Breast epithelium (tissue), 3 donors: ENCODE measurements at regions not wholly inside any gene's neighbourhood (a gene's known extent, or its start where the extent isn't known, plus 50 kb on each side); places are given as distances from the start of the nearest gene placed in this dataset.

ENCODE experiments used
- POLR2A ChIP-seq: fragments of 450-650 bp; IDR thresholded peaks from one replicate; pipeline ENCODE4 v1.6.1; 2016; ENCODE audit warnings: antibody characterized with exemption, mild to moderate bottlenecking, moderate library complexity
- POLR2AphosphoS5 ChIP-seq, 3 donors: sonication (generic); formaldehyde crosslinking; IDR thresholded peaks; one replicate each; pipeline ENCODE4 v1.6.1; 2017; ENCODE audit warnings: antibody characterized with exemption in 3 of 3
- TF ChIP-seq, protein P1 (sequence below), 3 donors: fragments of 450-650 bp; IDR thresholded peaks; one replicate each; pipeline ENCODE4 v1.5.1; 2016 to 2017; ENCODE audit warnings: antibody characterized with exemption in 3 of 3, mild to moderate bottlenecking in 3 of 3, moderate library complexity in 3 of 3

DNA sequence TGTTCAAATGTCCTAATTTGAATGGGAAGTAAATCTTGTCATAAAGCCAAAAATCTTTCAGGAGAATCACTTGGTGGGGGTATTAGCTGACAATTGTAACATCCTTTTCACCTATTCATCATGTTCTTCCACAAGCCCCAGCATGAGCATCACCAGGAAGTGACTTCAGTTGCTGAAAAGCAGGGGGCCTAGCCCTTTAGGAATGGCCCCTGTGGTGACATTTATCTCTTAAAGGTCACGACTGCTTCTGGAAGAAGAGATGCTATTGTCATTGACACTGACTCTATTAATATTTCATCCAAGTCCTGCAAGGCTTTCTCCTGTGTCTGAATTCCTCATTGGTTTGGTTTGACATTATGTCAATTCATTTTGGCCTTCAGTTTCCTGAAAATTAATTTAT, 92.6 kb downstream of the OR5AK2 start:
- TF ChIP-seq POLR2AphosphoS5 (IDR thresholded peaks at IDR 0.05), result no peak
- TF ChIP-seq, protein P1, sequence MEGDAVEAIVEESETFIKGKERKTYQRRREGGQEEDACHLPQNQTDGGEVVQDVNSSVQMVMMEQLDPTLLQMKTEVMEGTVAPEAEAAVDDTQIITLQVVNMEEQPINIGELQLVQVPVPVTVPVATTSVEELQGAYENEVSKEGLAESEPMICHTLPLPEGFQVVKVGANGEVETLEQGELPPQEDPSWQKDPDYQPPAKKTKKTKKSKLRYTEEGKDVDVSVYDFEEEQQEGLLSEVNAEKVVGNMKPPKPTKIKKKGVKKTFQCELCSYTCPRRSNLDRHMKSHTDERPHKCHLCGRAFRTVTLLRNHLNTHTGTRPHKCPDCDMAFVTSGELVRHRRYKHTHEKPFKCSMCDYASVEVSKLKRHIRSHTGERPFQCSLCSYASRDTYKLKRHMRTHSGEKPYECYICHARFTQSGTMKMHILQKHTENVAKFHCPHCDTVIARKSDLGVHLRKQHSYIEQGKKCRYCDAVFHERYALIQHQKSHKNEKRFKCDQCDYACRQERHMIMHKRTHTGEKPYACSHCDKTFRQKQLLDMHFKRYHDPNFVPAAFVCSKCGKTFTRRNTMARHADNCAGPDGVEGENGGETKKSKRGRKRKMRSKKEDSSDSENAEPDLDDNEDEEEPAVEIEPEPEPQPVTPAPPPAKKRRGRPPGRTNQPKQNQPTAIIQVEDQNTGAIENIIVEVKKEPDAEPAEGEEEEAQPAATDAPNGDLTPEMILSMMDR (IDR thresholded peaks at IDR 0.05), result no peak
- TF ChIP-seq POLR2A, result no peak
